PFSK-1 (cell line): ENCODE measurements at regions not wholly inside any gene's neighbourhood (a gene's known extent, or its start where the extent isn't known, plus 50 kb on each side); places are given as distances from the start of the nearest gene placed in this dataset.

Experiments used
- FOXP2 ChIP-seq: optimal IDR thresholded peaks from 2 replicates; pipeline ENCODE3; 2011; ENCODE audit warnings: borderline replicate concordance, control low read depth, inconsistent platforms; ENCODE audit not compliant: insufficient read depth; ENCODE audit errors: extremely low read length, extremely low read depth
- POLR2AphosphoS5 ChIP-seq: IDR thresholded peaks from 2 replicates; pipeline ENCODE4 v1.6.1; 2012; ENCODE audit warnings: low read depth, mild to moderate bottlenecking, control low read depth, low read length, moderate library complexity
- SIN3A ChIP-seq: IDR thresholded peaks from 2 replicates; pipeline ENCODE4 v1.6.1; 2012; ENCODE audit warnings: mild to moderate bottlenecking, low read length, moderate library complexity, borderline replicate concordance; ENCODE audit not compliant: insufficient read depth
- TAF1 ChIP-seq: IDR thresholded peaks from 2 replicates; pipeline ENCODE4 v1.6.1; 2012; ENCODE audit warnings: low read length, control low read depth, borderline replicate concordance; ENCODE audit not compliant: insufficient read depth
- TF ChIP-seq, protein P1 (sequence below), 2 experiments: IDR thresholded peaks; 2 replicates each; pipeline versions ENCODE4 v1.6.1 to v1.8.0; 2011 to 2012; ENCODE audit warnings: low read depth in 2 of 2, low read length in 2 of 2, control low read depth in 1 of 2, inconsistent platforms in 1 of 2, mild to moderate bottlenecking in 1 of 2, moderate library complexity in 1 of 2; ENCODE audit not compliant: insufficient read depth in 1 of 2

DNA sequence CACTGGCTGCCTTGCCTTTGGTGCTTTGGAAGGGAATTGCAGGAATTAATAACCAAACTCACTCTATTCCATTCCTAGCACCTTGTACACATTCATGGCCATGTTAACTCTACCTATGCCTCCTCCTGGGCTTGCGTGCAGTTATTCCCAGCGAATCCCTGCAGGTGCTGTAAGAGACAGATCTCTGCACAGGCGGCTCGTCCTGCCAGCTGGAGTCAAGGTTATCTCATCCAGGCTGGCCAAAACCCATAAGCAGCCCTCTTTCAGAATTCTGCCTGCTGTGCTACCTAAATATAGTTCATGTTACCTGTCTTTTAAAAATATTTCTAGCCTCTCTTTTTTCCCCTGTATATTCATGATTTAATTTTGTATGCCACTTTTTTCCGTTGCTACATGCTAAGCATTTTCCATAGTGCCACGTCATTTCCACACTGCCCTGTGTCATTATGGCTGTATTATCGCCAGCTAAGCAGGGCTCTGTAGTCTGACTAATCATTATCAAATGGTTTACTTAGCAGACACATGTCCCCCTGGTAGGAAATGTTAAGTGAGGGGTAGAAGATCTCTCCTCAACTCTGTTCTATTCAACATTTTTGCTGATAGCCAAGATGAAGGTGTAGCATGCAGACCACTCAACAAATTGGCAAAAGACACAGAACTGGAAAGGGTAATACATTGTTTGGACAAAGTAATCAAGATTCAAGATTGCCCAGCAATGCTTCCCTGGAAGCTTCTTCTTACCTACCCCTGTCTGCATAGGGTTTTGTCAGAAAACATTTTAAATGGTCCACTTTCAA is 79.7 kb upstream of the TAF1B start:
- TF ChIP-seq, protein P1, sequence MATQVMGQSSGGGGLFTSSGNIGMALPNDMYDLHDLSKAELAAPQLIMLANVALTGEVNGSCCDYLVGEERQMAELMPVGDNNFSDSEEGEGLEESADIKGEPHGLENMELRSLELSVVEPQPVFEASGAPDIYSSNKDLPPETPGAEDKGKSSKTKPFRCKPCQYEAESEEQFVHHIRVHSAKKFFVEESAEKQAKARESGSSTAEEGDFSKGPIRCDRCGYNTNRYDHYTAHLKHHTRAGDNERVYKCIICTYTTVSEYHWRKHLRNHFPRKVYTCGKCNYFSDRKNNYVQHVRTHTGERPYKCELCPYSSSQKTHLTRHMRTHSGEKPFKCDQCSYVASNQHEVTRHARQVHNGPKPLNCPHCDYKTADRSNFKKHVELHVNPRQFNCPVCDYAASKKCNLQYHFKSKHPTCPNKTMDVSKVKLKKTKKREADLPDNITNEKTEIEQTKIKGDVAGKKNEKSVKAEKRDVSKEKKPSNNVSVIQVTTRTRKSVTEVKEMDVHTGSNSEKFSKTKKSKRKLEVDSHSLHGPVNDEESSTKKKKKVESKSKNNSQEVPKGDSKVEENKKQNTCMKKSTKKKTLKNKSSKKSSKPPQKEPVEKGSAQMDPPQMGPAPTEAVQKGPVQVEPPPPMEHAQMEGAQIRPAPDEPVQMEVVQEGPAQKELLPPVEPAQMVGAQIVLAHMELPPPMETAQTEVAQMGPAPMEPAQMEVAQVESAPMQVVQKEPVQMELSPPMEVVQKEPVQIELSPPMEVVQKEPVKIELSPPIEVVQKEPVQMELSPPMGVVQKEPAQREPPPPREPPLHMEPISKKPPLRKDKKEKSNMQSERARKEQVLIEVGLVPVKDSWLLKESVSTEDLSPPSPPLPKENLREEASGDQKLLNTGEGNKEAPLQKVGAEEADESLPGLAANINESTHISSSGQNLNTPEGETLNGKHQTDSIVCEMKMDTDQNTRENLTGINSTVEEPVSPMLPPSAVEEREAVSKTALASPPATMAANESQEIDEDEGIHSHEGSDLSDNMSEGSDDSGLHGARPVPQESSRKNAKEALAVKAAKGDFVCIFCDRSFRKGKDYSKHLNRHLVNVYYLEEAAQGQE (IDR thresholded peaks at IDR 0.05; ENCODE audit: insufficient read depth in 1 of 2, low read depth in 2 of 2, low read length in 2 of 2) = no peak
- TF ChIP-seq FOXP2 (no peak), TAF1 (no peak), POLR2AphosphoS5 (no peak), SIN3A (no peak)

DNA sequence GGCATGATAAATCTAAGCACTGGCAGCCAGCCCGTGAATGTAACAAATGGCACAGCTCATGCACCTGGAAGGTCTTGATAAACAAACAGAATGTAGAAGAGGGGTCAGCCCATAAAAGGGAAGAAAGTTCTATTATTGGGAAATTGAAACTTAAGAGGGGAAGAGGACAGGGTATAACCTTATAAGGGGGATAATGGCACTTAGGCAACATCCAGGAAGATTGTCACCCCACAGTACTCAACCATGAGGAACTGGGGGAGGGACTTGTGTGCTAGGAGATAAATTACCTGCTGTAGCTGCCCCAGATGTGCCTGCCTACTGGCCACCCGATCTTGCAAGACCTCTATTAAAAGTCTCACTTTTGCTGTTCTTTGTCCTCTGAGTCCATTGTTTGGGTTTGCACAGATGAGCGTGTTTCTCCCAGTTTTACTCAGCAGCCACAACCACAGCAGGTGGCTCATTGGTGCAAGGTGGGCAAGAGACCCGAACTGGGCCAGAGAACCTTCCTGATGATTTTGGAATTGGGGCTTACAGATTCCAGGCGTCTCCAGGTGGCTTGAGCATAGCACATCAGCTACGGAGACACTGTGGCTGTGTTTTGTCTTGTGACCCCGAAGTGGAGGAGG is 79.0 kb upstream of the TAF1B start:
- no peak for TF ChIP-seq POLR2AphosphoS5
- TF ChIP-seq SIN3A = no peak
- TF ChIP-seq FOXP2 = no peak
- TF ChIP-seq TAF1 = no peak
- TF ChIP-seq, protein P1 (IDR thresholded peaks at IDR 0.05; ENCODE audit: insufficient read depth in 1 of 2, low read depth in 2 of 2, low read length in 2 of 2) = no peak

DNA sequence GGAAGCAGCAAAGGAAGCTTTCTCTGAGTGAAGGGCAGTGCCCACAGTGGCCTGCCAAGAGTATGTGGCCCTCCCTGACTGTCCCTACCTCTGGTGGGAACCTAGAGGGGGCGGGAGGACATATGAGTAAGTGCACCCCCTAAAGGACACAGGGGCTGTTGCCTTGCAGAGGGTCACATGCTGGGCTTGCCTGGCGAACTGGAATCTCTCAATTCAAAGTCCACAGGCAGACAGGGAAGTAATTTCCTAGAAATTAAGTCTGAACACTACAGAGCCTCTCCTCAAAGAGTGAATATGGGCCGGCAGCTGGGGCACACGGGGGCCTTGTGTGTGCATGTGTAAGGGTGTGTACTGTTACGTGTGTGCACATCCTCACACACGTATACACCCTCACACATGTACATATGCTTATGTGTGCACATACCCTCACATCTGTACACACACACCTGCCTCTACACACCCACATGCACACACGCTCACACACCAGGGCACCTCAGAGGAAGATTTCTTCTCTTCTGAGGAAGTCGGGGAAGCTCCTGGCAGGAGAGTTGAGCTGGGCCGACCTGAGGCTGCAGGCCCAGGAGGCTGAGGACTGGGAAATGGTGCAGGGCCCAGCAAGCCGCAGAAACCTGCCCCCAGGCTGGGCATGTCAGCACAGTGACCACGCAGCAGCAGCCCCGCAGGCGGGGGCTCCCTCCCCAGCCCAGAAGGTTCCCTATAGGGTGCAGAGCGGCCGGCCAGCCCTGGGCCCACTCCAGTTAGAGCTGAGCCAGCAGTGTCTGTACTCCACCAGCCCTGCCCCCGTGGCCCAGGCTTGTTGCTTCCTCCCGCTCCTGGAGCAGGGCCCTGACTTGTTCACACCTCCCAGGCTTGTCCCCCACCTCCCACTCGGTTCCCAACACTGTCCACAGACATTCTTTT is 77.4 kb upstream of the TAF1B start:
- TF ChIP-seq SIN3A (no peak), TAF1 (no peak), FOXP2 (no peak), POLR2AphosphoS5 (no peak)
- TF ChIP-seq, protein P1 (IDR thresholded peaks at IDR 0.05; ENCODE audit: insufficient read depth in 1 of 2, low read depth in 2 of 2, low read length in 2 of 2) = no peak

DNA sequence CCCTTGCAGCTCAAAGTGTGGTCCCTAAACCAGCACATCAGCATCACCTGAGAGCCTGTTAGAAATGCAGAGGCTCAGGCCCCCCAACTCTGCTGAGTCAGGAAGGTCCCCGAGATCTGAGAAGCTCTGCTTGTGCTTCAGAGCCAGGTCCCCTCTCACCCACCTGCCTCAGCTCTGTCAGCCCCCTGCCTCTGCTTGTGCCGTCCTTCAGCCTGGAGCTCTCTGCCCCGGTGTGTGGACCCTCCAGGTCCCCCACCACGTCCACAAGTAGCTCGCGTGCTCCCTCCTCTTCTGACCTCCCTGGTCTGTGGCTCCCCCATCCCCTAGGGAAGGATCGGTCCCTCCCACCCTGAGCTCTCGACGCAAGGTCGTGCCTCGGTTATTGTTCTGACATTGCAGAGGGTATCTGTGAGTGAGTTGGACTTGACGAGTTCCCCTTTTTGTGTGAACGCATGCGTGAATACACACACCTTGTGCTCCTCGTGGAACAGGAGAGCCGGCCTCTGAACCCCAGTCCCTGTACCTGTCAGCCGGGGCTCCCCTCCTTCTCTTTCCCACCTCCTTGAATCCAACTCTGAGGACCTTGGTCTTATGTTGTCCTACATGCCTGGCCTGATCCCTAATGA is 75.5 kb upstream of the TAF1B start:
- TF ChIP-seq FOXP2 = no peak
- TF ChIP-seq, protein P1 (IDR thresholded peaks at IDR 0.05; ENCODE audit: insufficient read depth in 1 of 2, low read depth in 2 of 2, low read length in 2 of 2) = no peak
- no peak for TF ChIP-seq TAF1
- no peak for TF ChIP-seq POLR2AphosphoS5
